ENCODE measurements at regions not wholly inside any gene's neighbourhood (a gene's known extent, or its start where the extent isn't known, plus 50 kb on each side); places are given as distances from the start of the nearest gene placed in this dataset.

DNA sequence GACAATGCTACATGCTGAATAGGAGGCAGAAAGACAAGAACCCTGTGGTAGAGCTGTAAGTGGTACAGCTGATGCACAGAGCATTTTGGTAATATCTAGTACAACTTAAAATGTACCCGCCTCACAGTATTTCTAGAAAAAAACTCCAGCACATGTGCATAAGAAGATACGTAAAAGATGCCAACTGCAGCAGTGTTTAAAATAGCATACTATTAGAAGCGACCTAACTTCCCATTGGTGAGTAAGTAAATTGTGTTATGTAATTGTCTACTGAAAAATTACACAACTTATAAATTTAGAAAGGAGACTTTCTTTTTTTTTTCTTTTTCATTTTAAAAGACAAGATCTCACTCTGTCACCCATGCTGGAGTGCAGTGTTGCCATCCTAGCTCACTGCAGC lies 114.3 kb upstream of the CAND1 start:
- WGBS (ENCODE audit: extremely low coverage, insufficient read length, low lambda C conversion rate) = no CpG with 5 or more reads among the region's 3 CpGs
- Histone ChIP-seq H4K5ac (ENCODE audit: insufficient read length, low read depth, low read length) (no peak overlapping the region), H4K20me1 (ENCODE audit: control insufficient read depth, insufficient read depth, insufficient read length) (no peaks in the 10 kb centered on the region), H3K4ac (ENCODE audit: low read depth, low read length) (no peak overlapping the region), H3K79me1 (ENCODE audit: insufficient read depth, low read depth, low read length, poor library complexity, severe bottlenecking) (no peaks in the 10 kb centered on the region), H3K23me2 (ENCODE audit: insufficient read length, low read depth, low read length, poor library complexity, severe bottlenecking) (no peaks in the 10 kb centered on the region), H3K23ac (ENCODE audit: insufficient read length, low read depth, low read length) (no peak overlapping the region), H3K9me3 (ENCODE audit: control insufficient read depth, low read depth, low read length) (no peaks in the 10 kb centered on the region), H3K27me3 (ENCODE audit: insufficient read depth, low read length) (no peaks in the 10 kb centered on the region), H2AK5ac (ENCODE audit: insufficient read length, low read length) (no peak overlapping the region), H4K8ac (replicated peaks; ENCODE audit: insufficient read length, low read depth, low read length) (no peak overlapping the region), H3K9ac (ENCODE audit: extremely low read depth, insufficient read length, low read length) (no peak overlapping the region), H2BK20ac (ENCODE audit: low read depth, low read length, poor library complexity, severe bottlenecking) (no peak overlapping the region), H4K91ac (ENCODE audit: insufficient read length, low read depth, low read length) (no peak overlapping the region), H3K4me1 (ENCODE audit: insufficient read depth, low read length) (no peaks in the 10 kb centered on the region), H3K79me2 (ENCODE audit: insufficient read depth, low read length) (no peaks in the 10 kb centered on the region), H3K14ac (ENCODE audit: insufficient read depth, low read length) (no peak overlapping the region), H2BK12ac (ENCODE audit: insufficient read length, low read depth, low read length) (no peak overlapping the region), H3K27ac (ENCODE audit: insufficient read length, low read depth, low read length) (no peak overlapping the region), H2BK5ac (ENCODE audit: insufficient read length, low read length) (no peak overlapping the region), H2BK120ac (ENCODE audit: low read depth, low read length, poor library complexity, severe bottlenecking) (no peak overlapping the region), H3K4me2 (ENCODE audit: insufficient read depth, insufficient read length, low read length) (no peak overlapping the region), H3K56ac (ENCODE audit: insufficient read length, low read depth, low read length) (no peak overlapping the region), H3K18ac (ENCODE audit: insufficient read length, low read depth, low read length) (no peak overlapping the region), H2AFZ (ENCODE audit: low read length) (no peak overlapping the region), H3T11ph (ENCODE audit: low read length) (no peak overlapping the region), H2BK15ac (ENCODE audit: low read depth, low read length) (no peak overlapping the region)
- H3K36me3 Mint-ChIP-seq (ENCODE audit: insufficient read depth in 1 of 3, low read depth in 3 of 3) = no peaks in the 10 kb centered on the region
- H3K27ac Mint-ChIP-seq = no peak overlapping the region
- no peak overlapping the region for H3K4me3 Mint-ChIP-seq
- no peaks in the 10 kb centered on the region for H3K27me3 Mint-ChIP-seq (ENCODE audit: low read depth)
- TF ChIP-seq CTCF (conservative IDR thresholded peaks at IDR 0.05) = no peak
- DNase-seq = no peak
- H3K9me3 Mint-ChIP-seq = no peaks in the 10 kb centered on the region
- no peaks in the 10 kb centered on the region for H3K4me1 Mint-ChIP-seq
